ENCODE measurements at regions not wholly inside any gene's neighbourhood (a gene's known extent, or its start where the extent isn't known, plus 50 kb on each side); places are given as distances from the start of the nearest gene placed in this dataset.
A peak's percentile ranks its signal among the peaks of the same experiment; 100 is the strongest.

DNA sequence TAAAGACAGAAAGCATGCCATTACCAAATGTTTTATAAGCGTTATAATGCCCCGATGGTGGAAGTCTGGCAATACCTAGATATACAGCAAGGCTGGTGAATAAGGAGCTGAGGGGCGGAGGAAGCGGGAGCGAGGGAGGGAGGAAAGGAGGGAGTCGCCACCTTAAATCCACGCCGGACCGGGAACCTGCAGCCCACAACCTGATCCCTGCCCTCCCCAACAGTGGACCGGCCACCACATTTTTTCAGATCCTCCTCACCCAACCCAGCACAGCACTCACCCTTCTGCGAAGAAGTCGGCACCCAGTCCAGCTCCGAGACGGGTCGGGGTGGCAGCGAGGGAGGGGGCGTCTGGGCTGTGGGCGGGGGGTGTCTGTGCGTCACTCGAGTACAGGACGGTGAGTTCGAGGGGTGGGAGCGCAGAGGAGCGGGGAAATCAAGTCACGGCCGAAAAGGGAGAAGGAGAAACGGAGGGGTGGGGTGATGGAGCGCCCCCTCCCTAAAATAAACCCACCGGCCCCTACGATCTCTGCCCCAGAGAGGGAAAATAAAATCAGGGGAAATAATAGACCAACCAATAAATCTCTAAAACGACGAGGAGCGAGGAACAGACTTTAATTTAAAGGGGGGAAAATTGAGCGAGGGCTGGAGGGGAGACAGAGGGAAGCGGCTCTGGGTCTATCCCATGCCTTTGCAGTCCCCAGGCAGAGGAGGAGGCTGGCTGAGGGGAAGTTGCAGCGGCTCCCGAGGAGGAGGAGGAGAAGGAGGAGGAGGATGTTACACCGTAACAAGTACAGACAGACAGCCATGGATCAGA is 96.5 kb upstream of the SERTAD2 start:
- TF ChIP-seq, protein P1, sequence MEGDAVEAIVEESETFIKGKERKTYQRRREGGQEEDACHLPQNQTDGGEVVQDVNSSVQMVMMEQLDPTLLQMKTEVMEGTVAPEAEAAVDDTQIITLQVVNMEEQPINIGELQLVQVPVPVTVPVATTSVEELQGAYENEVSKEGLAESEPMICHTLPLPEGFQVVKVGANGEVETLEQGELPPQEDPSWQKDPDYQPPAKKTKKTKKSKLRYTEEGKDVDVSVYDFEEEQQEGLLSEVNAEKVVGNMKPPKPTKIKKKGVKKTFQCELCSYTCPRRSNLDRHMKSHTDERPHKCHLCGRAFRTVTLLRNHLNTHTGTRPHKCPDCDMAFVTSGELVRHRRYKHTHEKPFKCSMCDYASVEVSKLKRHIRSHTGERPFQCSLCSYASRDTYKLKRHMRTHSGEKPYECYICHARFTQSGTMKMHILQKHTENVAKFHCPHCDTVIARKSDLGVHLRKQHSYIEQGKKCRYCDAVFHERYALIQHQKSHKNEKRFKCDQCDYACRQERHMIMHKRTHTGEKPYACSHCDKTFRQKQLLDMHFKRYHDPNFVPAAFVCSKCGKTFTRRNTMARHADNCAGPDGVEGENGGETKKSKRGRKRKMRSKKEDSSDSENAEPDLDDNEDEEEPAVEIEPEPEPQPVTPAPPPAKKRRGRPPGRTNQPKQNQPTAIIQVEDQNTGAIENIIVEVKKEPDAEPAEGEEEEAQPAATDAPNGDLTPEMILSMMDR (IDR thresholded peaks at IDR 0.05), result no peak
- TF ChIP-seq EP300 (IDR thresholded peaks at IDR 0.05) (no peak), POLR2A (IDR thresholded peaks at IDR 0.05) (no peak), POLR2AphosphoS5 (IDR thresholded peaks at IDR 0.05) (no peak)
- Histone ChIP-seq H3K4me3 (peak overlapping the region; percentile 86), H3K9me3 (no peaks in the 10 kb centered on the region), H3K27me3 (no peaks in the 10 kb centered on the region), H3K36me3 (no peaks in the 10 kb centered on the region), H3K27ac (peak overlapping the region; percentile 97), H3K4me1 (peaks cover 36% of the 10 kb centered on the region)
- WGBS, result under 1% methylated on average over 37 of the region's 38 CpGs
- peak; percentile 84 to 85 for DNase-seq (ENCODE audit: low spot score in 2 of 2)

- WGBS, result under 1% methylated on average over 38 of the region's 43 CpGs
- Histone ChIP-seq H3K27ac (peak overlapping the region; percentile 97), H3K9me3 (no peaks in the 10 kb centered on the region), H3K36me3 (no peaks in the 10 kb centered on the region), H3K4me3 (peak overlapping the region; percentile 86), H3K4me1 (peaks cover 34% of the 10 kb centered on the region), H3K27me3 (no peaks in the 10 kb centered on the region)
- peak in 2 of 3 donors; percentile 85 to 93 for TF ChIP-seq POLR2AphosphoS5 (IDR thresholded peaks at IDR 0.05)
- peak; percentile 72 to 95 for TF ChIP-seq POLR2A (IDR thresholded peaks at IDR 0.05)
- no peak for TF ChIP-seq EP300 (IDR thresholded peaks at IDR 0.05)
- TF ChIP-seq, protein P1 (IDR thresholded peaks at IDR 0.05), result no peak
- peak in 1 of 2 donors; percentile 100 for DNase-seq (ENCODE audit: low spot score in 2 of 2)
These were observed 97.1 kb upstream of the SERTAD2 start for GRCh38 chr2:64750817-64751285.

DNA sequence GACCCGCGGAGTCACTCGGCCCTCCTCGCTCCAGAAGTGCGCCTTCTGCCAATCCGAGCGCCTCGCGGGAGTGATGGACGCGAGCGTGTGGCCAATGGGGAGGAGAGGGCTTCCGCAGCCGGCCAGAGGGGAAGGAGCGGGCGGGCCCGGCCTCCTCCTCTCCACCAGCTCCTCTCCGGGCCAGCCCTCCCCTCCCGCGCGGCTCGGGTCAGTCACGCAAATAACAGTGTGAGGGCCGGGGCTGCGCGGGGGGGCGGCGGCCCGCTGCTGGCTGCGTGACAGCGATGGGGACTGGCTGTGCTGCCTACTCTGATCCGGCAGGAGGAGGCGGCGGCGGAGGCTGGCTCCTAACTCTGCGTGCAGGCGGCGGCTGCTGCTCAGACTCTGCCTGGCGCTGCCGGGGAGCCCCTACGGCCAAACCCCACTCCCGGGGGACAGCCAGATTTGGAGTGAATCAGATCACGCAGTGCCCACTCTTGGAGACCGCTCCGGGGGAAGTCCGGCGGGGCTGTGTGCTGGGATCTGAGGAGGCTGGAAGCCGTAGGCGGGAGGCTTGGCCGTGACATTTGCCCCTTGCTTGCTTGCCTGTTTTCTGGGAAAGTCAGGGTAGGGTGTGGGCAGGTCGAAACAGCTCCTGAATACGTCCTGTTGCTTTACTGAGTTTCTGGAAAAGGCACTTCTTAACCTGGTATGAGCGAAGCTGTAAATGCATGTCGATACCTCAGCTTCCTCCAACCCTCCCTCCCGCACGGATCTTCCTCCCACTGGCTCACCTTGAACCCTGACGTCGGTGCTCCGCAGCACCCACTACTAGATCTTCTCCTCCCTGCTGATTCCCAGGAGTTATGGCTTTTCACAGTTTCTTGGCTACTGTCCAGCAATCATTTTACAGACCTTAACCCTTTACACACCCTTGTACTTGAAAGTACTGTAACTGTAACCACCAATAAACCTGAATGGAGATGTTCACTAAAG is 97.9 kb upstream of the SERTAD2 start:
- TF ChIP-seq POLR2AphosphoS5 (IDR thresholded peaks at IDR 0.05) (peak in 2 of 3 donors; percentile 94 to 98), EP300 (IDR thresholded peaks at IDR 0.05) (no peak), POLR2A (IDR thresholded peaks at IDR 0.05) (peak in 1 of 2 donors; percentile 71)
- TF ChIP-seq, protein P1 (IDR thresholded peaks at IDR 0.05), result peak; percentile 65 to 67
- Histone ChIP-seq H3K4me3 (peak overlapping the region; percentile 86), H3K36me3 (no peaks in the 10 kb centered on the region), H3K27ac (peak overlapping the region; percentile 97), H3K4me1 (peaks cover 34% of the 10 kb centered on the region), H3K9me3 (no peaks in the 10 kb centered on the region), H3K27me3 (no peaks in the 10 kb centered on the region)
- WGBS, result under 1% methylated on average over 25 of the region's 59 CpGs
- DNase-seq (ENCODE audit: low spot score in 2 of 2), result peak in 1 of 2 donors; percentile 99

DNA sequence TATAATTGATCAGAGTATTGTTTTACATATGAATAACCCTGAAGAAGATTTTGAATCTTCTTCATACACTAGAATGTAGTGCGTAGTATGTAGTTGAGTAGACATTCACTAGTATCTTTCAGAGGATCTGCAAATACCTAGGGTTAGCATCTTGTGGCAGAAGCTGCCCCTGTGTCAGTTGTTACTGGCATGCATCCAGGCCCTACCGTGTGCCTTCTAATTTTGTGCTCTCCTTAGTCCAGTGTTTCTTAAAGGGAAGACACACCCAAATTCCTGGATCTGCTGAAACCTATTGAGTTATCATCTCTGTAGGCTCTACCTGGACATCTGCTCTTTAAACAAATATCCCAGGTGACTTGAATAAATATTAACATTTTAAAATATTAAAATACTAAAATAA is 99.7 kb upstream of the SERTAD2 start:
- no peaks in the 10 kb centered on the region for H3K36me3 ChIP-seq

More for the DNA sequence above, 99.7 kb upstream of the SERTAD2 start:
- Histone ChIP-seq H3K27me3 (no peaks in the 10 kb centered on the region), H3K4me1 (peaks cover 21% of the 10 kb centered on the region), H3K27ac (no peak overlapping the region), H3K4me3 (no peak overlapping the region), H3K9me3 (no peaks in the 10 kb centered on the region)
- no peak for DNase-seq (ENCODE audit: low spot score in 2 of 2)
- WGBS, result 48% methylated on average over 2 of the region's 2 CpGs
- TF ChIP-seq, protein P1 (IDR thresholded peaks at IDR 0.05), result no peak
- no peak for TF ChIP-seq POLR2A (IDR thresholded peaks at IDR 0.05)
- TF ChIP-seq EP300 (IDR thresholded peaks at IDR 0.05), result no peak
- TF ChIP-seq POLR2AphosphoS5 (IDR thresholded peaks at IDR 0.05), result no peak
